Epithelial cell of esophagus (primary cell): ENCODE measurements at regions not wholly inside any gene's neighbourhood (a gene's known extent, or its start where the extent isn't known, plus 50 kb on each side); places are given as distances from the start of the nearest gene placed in this dataset.

ENCODE experiments used
- DNase-seq: peaks from one replicate; pipeline ENCODE4 v3.0.0; 2010; ENCODE audit warnings: low read depth
- H3K4me3 ChIP-seq: 2 replicates; pipeline ENCODE4 v1.5.1; 2011; ENCODE audit warnings: mild to moderate bottlenecking, low read length, control low read depth
- CTCF ChIP-seq: IDR thresholded peaks from 2 replicates; pipeline ENCODE4 v1.5.1; 2011; ENCODE audit warnings: low read depth, mild to moderate bottlenecking, low read length, control low read depth, inconsistent platforms; ENCODE audit not compliant: insufficient read depth; ENCODE audit errors: missing control alignments

DNA sequence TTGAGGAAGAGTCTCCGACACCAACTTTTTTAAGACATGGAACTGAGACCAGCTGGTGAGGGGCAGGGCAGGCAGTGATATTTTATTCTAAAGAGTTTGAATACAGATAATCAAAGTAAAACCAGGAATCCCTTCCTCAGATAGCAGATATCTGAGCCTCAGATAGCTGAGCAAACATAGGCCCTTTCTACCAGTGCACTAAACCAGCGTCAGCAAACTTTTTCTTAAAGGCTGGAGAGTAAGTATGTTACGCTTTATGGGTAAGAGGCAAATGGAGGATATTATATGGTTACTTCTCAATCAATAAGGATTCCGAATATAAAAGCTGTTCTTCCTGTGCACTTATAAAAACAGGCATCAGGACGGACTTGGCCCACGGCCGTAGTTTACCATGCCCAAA, 73.9 kb downstream of the WNT5A start:
- H3K4me3 ChIP-seq, result no peak overlapping the region
- no peak for DNase-seq
- no peak for TF ChIP-seq CTCF

DNA sequence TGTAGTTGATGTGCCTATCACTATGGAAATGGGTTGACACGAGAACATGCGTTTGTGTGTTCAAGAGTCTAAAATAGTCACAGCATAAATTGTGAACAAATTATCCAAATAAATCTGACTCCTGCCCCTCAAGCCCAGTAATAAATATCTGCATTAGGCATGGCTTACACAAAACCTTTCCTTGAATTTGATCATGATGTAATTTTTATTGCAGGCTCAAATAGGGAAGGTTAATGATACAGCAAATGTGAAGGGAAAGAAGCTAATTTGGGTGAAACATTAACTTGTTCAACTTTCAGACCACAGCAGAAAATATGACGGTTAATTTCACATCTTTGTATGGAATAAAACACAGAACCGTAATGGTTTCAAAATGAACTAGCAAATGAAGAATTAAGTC, 74.6 kb downstream of the WNT5A start:
- no peak for DNase-seq
- no peak for TF ChIP-seq CTCF

GRCh38 chr3:55409806-55410205, 77.3 kb downstream of the WNT5A start:
- DNase-seq, result no peak
- no peak for TF ChIP-seq CTCF
- no peak overlapping the region for H3K4me3 ChIP-seq

More for the DNA sequence above, 74.6 kb downstream of the WNT5A start:
- H3K4me3 ChIP-seq, result no peak overlapping the region

DNA sequence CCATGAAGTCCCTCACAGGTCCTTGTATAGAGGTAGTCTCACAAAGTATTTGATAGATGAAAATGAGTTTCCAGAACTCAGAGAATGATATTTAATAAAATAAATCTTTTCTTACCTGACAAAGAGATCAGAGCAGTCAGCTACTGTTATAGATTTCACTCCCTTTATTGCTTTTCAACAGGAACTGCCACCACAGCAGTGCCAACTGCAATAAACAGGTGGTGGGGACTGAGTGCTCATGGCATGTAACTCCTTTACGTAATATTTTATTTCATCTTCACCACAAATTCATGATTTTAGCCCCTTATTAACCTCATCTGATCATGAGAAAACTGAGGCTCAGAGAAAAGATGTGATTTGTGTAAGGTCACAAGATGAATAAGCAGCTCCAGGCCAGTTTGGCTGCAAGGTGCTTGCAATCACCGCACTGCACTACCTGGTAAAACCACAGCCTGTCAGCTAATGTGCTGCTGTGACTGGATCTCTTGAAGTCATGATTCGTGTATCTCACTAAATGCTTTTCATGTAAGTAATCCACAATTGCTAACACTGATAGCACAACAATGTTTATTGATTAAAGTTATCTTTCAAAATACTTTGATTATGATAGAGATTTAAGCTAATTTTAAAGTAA, 78.8 kb downstream of the WNT5A start:
- DNase-seq, result no peak
- H3K4me3 ChIP-seq, result no peak overlapping the region
- no peak for TF ChIP-seq CTCF

DNA sequence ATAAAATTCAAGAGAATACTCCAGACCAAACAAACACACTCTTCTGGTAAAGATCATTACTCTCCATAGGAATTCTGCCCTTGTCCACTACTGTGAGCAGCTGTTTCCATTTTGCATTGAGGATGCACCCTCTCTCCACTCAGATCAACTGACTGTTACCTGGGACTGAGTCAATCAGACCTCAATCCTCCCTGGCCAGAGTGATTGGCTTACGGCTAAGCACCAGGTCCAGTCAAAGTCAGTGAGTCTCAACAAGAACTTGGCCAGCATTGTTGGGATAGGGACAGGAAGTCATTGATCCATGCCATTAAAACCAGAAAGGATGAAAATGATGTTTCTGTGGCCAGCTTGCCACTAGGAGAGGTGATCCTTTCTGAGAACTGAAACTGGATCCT, 79.7 kb downstream of the WNT5A start:
- no peak for TF ChIP-seq CTCF
- H3K4me3 ChIP-seq, result no peak overlapping the region
- no peak for DNase-seq

- no peak overlapping the region for H3K4me3 ChIP-seq
These were observed 80.2 kb downstream of the WNT5A start for GRCh38 chr3:55406696-55407425.

More at GRCh38 chr3:55406696-55407425, 80.2 kb downstream of the WNT5A start:
- no peak for DNase-seq
- no peak for TF ChIP-seq CTCF
